GM21529 (cell line): ENCODE measurements at regions not wholly inside any gene's neighbourhood (a gene's known extent, or its start where the extent isn't known, plus 50 kb on each side); places are given as distances from the start of the nearest gene placed in this dataset.
"Not testable (repeated sequence)": the region's sequence is repeated elsewhere in the genome, so short reads cannot be mapped to it uniquely, and the experiment has no call there.

ENCODE experiments used
- ATAC-seq: cut with Tn5 transposase; IDR thresholded peaks from one replicate; pipeline ENCODE4 v1.9.1; 2021; ENCODE audit not compliant: unreplicated experiment

GRCh38 chr2:150114089-150114488, 373.4 kb downstream of the RND3 start:
- ATAC-seq, result not testable (repeated sequence)

- ATAC-seq, result no peak
These were observed 376.9 kb downstream of the RND3 start for GRCh38 chr2:150110548-150110947.

- no peak for ATAC-seq
These were observed 377.6 kb downstream of the RND3 start for GRCh38 chr2:150109912-150110311.

- no peak for ATAC-seq
These were observed 378.4 kb downstream of the RND3 start for GRCh38 chr2:150109028-150109427.

GRCh38 chr2:150107816-150108215, 379.7 kb downstream of the RND3 start:
- no peak for ATAC-seq

- ATAC-seq, result no peak
These were observed 380.3 kb downstream of the RND3 start for GRCh38 chr2:150107170-150107569.

GRCh38 chr2:150101947-150102346, 385.5 kb downstream of the RND3 start:
- ATAC-seq, result no peak

GRCh38 chr2:150100834-150101233, 386.6 kb downstream of the RND3 start:
- ATAC-seq, result no peak

GRCh38 chr2:150100336-150100735, 387.1 kb downstream of the RND3 start:
- no peak for ATAC-seq

- ATAC-seq, result no peak
These were observed 387.7 kb downstream of the RND3 start for GRCh38 chr2:150099805-150100204.

GRCh38 chr2:150097901-150098531, 389.5 kb downstream of the RND3 start:
- no peak for ATAC-seq

GRCh38 chr2:150097402-150097801, 390.1 kb downstream of the RND3 start:
- ATAC-seq, result no peak

GRCh38 chr2:150095361-150096095, 391.9 kb downstream of the RND3 start:
- ATAC-seq, result no peak

- no peak for ATAC-seq
These were observed 395.6 kb downstream of the RND3 start for GRCh38 chr2:150091846-150092245.

GRCh38 chr2:150090031-150090430, 397.4 kb downstream of the RND3 start:
- no peak for ATAC-seq

GRCh38 chr2:150088538-150088937, 398.9 kb downstream of the RND3 start:
- no peak for ATAC-seq

GRCh38 chr2:150085478-150085877, 402.0 kb downstream of the RND3 start:
- no peak for ATAC-seq

GRCh38 chr2:150081775-150082481, 405.5 kb downstream of the RND3 start:
- no peak for ATAC-seq

GRCh38 chr2:150076281-150076680, 411.2 kb downstream of the RND3 start:
- ATAC-seq, result no peak

GRCh38 chr2:150075831-150076230, 411.6 kb downstream of the RND3 start:
- no peak for ATAC-seq

GRCh38 chr2:150066490-150066889, 421.0 kb downstream of the RND3 start:
- no peak for ATAC-seq

GRCh38 chr2:150063931-150064548, 423.4 kb downstream of the RND3 start:
- ATAC-seq, result no peak
